OCI-LY1 (cell line): ENCODE measurements at regions not wholly inside any gene's neighbourhood (a gene's known extent, or its start where the extent isn't known, plus 50 kb on each side); places are given as distances from the start of the nearest gene placed in this dataset.

Source experiments
- EZH2 ChIP-seq: fragments of 200-600 bp; sonication (generic), shearing (Covaris generic); IDR thresholded peaks from 2 replicates; pipeline ENCODE4 v1.8.0; 2017; ENCODE audit warnings: borderline replicate concordance, mixed run types, mild to moderate bottlenecking, antibody characterized with exemption, low read length, moderate library complexity, mixed read lengths
- TF ChIP-seq, protein P1 (sequence below): fragments of 200-600 bp; sonication (generic), shearing (Covaris generic); IDR thresholded peaks from 2 replicates; pipeline ENCODE4 v1.5.1; 2017; ENCODE audit warnings: mild to moderate bottlenecking, antibody characterized with exemption, low read length, moderate library complexity, mixed read lengths

DNA sequence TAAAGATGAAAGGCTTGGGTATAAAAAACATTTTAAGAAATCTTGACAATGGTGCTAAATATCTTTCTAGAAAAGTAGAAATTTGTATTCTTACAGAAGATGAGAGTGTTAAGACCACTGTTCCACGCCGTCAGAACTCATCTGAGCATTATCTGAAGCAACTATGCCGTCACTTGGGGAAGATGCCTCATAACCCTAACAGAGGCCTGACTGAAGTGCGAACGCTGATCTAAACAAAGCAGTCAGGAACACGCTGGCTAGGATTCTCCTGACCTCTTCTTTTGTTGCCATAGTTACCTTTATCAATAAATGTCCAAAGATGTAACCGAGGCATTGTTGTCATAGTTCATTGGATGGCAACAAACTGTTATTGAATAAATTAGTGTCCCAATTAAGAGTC, 612.4 kb downstream of the LTN1 start:
- TF ChIP-seq, protein P1, sequence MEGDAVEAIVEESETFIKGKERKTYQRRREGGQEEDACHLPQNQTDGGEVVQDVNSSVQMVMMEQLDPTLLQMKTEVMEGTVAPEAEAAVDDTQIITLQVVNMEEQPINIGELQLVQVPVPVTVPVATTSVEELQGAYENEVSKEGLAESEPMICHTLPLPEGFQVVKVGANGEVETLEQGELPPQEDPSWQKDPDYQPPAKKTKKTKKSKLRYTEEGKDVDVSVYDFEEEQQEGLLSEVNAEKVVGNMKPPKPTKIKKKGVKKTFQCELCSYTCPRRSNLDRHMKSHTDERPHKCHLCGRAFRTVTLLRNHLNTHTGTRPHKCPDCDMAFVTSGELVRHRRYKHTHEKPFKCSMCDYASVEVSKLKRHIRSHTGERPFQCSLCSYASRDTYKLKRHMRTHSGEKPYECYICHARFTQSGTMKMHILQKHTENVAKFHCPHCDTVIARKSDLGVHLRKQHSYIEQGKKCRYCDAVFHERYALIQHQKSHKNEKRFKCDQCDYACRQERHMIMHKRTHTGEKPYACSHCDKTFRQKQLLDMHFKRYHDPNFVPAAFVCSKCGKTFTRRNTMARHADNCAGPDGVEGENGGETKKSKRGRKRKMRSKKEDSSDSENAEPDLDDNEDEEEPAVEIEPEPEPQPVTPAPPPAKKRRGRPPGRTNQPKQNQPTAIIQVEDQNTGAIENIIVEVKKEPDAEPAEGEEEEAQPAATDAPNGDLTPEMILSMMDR: no peak
- TF ChIP-seq EZH2: no peak
